ELR (cell line): ENCODE measurements at regions not wholly inside any gene's neighbourhood (a gene's known extent, or its start where the extent isn't known, plus 50 kb on each side); places are given as distances from the start of the nearest gene placed in this dataset.

Experiments
- DNase-seq: peaks from one replicate; pipeline ENCODE4 v3.0.0-alpha.2; 2015; ENCODE audit warnings: low read depth

DNA sequence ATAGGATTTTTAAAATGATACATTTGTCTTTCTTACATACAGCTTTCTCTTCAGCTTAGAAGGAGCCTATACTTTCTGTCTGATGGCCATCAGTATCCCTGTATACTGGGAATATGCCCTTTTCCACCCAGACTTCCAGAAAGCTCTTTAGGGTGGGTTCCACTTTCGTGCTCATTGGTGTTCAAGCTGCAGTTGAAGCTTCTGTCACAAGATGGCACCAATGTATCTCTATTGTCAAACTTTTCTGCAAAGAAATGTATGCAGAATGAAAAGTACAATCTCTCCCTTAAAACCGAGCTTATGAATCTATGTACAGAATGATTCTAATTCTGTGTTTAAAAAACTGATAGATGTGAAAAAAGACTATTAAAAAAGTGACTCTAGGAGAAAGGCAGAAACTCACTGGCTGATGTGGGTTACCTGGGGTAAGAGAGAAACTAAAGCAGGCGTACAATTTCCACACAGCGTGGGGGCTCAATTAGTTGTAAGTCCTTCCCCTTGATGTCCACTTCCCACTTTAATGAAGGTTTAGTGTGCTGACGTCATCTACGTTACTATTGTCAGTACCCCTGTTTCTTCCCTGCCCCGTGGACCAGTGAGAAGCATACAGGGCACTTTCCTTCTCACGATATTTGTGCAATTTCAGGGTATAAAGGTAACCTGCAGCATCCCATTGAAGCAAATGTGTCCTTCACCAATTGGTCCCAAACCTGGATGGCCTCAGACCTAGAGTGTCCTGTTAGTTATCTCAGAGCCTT is 57.3 kb upstream of the TCEAL2 start:
- DNase-seq: peak; percentile 41

DNA sequence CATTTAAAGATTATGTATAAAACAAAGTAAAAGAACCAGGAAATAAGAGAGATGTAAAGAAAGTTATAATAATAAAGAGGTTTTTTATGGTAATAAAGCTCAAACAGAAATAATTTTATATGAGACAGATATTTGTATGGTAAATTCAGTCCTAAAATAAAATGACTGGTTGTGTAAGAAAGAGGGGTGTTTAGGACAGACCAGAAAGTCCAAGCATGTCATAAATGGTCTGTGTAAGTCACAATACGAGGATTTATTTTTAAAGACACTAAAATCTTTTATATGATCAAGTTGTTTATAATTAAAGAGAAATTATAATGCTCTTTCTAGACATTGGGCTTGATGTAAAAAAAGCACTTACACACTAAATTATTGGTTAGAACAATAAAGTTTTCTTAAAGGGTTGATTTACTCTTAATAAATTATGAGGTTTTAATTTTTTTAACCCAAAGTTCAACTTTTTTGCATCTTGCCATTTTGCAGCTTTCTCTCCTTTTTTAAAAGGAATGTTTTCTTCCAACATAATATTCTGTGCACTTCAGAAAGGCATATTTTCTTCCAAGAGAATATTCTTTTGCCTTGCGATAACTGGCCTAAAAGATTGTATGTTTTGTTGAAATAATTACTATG is 61.9 kb upstream of the TCEAL2 start:
- peak; percentile 19 for DNase-seq

DNA sequence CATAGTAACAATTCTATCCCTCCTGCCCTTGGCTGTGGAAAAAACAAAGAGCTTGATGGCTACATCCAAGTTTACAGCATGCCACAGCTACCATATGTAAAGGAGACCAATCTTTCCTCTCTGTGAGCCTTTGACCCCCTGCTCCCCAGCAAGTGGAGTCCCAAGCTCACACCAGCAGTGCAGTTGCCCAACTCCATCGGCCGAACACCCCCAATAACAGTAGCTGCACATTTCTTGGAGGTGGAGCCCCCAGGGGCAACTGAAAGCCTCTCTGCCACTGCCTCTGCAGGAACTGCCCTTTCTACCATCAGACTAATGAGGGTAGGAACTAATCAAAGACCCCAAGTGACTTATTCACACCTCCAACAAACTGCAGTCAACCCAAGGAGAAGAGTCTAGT is 81.0 kb upstream of the TCEAL2 start:
- no peak for DNase-seq

DNA sequence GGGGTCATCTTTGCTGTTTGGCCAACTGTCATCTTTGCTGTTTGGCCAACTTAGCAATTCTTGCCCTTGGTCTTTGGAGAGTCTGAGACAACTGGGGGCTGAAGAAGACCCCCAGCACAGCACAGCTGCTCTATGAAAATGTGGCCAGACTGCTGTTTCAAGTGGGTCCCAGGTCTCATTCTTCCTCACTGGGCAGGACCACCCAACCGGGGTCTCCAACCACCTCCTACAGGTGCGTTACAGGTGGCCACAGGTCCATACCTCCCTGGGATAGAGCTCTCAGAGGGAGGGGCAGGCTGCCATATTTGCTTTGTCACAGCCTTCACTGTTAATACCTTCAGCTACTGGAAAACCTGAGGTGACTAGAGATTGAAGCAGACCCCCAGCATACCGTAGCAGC is 82.1 kb upstream of the TCEAL2 start:
- DNase-seq: no peak

DNA sequence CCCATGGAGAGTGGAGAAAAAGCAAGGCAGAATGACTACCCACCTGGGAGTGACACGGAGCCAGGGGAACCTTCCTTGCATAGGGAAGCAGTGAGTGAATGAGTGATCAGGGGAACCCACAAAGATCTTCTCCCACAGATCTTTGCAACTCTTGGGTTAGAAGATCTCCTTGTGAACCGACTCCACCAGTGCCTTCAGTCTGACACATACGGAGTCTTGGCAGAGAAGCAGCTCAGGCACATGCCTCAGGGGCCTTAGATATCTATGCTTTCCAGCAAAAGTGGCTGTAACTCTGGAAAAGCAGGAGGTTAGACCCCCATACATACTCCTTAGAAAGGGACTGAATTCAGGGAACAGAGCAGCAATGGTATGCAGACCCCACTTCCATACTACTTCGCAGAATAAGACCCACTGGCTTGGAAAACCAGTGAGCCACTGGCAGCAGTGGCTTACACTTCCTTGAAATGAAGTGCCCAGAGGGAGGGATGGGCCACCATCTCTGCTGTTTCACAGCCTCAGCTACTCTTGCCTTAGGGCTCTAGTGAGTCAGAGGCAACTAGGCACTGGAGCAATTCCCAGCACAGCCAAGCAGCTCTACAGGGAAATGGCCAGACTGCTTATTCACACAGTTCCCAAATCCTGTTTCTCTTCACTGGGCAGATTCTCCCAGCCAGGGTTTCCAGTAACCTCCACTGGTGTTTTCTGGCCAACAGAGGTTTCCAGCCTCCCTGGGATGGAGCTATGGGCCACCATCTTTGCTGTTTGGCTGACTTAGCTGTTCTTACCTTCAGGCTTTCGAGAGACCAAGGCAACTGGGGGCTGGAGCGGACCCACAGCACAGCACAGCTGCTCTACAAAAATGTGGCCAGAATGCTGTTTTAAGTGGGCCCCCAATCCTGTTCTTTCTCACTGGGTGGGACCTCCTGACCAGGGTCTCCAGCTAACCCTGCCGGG is 82.8 kb upstream of the TCEAL2 start:
- peak; percentile 82 for DNase-seq

DNA sequence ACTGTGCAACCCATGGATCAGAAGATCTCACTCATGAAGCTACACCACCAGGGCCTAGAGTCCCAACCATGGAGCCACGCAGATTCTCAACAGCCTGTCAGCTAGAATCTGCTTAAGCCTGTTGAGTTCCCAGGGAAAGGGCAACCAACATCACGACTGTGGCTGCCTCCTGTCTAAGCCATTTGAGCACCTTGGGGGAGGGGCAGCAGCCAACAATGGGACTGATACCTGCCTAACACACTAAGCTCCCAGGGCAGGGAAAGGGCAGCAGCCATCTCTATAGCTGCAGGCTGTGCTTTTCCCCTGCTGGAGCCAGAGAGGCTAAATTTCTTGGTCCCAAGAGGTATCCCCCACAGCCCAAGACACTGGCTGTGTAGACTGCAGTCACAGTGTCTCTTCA is 96.5 kb upstream of the TCEAL2 start:
- no peak for DNase-seq

DNA sequence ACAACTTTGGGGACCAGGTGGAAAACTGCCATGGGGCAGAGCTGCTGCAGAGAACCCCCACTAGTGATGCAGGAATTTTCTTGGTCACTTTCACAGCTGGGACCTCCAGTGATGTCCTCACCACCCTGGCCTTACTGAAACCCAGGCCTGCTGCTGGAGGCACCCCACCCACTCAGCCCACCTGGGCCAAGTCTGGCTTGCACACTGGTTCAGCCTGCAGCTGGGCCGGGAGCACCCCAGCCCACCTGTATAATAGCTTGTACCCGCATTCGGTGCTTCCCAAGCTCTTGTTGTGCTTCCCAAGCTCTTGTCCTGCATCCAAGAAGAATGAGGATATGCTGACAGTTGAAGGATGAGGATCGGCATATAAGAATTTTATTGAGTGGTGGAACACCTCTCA is 86.4 kb upstream of the ZMAT1 start:
- no peak for DNase-seq

DNA sequence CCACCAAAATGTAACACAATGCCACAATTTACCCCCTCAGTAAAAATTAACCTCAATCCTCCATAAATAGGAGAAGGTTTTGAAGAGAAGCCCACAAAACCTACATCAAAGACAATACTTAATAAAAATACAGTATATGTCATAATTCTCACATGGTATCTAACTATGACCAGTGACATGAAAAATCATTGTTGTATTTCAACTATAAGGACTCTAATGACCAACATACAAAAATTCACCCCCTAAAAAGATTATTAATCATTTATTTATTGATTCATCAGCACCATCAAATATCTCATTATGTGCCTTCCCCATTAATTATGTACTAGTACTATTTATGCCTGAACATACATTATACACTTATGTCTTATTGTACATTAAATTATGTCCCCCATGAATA is 77.1 kb upstream of the ZMAT1 start:
- no peak for DNase-seq

DNA sequence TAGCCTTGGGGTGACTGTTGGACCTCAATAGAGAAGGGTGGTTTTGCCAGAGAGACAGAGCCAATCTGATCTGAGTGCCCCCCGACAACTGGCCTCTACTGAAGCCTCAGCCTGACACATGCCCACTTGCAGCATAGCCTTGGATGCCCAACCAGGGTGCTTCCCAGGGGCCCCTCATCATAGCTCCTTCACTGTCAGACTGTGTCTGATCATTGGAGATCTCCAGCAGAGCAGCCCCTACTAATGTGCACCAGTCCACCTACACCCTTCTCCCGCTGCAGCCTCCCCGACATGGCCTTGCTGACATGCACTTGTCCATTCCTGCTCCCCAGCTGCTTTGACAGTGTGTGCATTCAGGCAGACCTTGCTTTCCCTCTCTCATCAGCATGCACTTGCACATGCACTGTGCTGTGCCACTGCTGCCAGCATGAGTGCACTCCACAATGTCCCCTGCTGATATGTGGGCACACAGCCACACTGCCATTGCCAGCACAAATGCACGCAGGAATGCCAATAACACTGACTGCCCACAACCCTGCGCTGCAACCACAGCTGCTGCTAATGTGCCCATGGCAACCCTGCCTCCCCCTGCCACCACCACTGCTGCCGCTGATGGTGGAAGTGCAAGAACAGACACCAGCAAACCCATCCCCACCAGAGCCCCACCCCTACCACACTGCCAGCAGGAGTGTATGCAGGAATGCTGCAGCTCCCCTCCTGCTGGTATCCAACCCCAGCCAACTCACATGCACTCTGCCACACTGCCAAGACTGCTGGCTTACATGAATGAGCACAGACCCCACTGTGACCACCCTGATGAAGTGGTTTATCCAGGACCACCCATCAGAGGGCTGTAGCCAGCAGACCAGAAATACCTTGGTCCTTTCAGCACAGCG is 68.1 kb upstream of the ZMAT1 start:
- DNase-seq: no peak

DNA sequence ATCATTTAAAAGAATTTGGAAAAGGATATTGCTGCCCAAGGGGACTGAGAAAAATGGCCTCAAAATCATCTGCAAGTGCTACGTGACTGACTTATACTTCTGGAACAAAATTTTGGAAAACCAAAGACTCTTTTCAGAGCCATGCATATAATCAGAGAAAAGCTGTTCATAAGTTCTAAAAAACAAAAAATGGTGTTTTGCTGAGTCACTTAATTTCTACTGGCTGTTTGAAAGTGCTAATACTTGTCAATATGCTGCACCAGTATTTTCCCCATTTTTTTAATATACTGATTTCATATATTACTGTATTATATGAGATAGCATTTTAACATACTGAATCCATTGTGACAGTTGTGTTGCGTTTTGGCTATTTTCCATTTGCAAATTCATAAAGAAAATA is 61.5 kb upstream of the ZMAT1 start:
- no peak for DNase-seq

DNA sequence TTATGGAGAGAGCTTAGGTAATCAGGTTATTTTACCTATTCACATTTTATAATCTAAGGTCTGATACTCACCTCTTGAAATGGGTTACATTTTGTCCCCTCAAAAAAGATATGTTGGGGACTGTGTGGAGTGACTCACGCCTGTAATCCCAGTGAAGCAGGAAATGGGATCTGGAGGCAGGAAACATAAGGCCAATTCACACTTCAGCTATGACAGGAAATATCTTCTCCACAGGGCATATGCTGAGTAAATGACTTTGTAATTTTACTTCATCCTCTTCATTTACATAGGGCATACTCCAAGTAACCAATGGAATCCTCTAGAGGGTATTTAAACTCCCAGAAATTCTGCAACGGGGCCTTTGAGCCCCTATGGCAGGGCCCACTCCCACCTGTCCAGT is 54.8 kb upstream of the ZMAT1 start:
- peak; percentile 63 for DNase-seq
